ENCODE measurements at regions not wholly inside any gene's neighbourhood (a gene's known extent, or its start where the extent isn't known, plus 50 kb on each side); places are given as distances from the start of the nearest gene placed in this dataset.
"Not testable (repeated sequence)": the region's sequence is repeated elsewhere in the genome, so short reads cannot be mapped to it uniquely, and the experiment has no call there.

GRCh38 chr19:22545751-22546150 is 88.4 kb upstream of the ZNF492 start:
- H3K4me1 Mint-ChIP-seq = no peaks in the 10 kb centered on the region
- H3K27me3 Mint-ChIP-seq = peaks cover 6% of the 10 kb centered on the region
- H3K27ac Mint-ChIP-seq = no peak overlapping the region
- no peak overlapping the region for H3K4me3 Mint-ChIP-seq
- H3K9me3 Mint-ChIP-seq = peaks cover 36 to 67% of the 10 kb centered on the region in 2 donors
- peak; percentile 21 to 38 for DNase-seq
- no peak for ATAC-seq

- Mint-ChIP-seq H3K27me3 (peaks cover 19% of the 10 kb centered on the region), H3K4me3 (no peak overlapping the region), H3K9me3 (peaks cover 29 to 41% of the 10 kb centered on the region in 2 donors), H3K4me1 (no peaks in the 10 kb centered on the region), H3K27ac (no peak overlapping the region)
- no peak for DNase-seq
- no peak for ATAC-seq
Observed at GRCh38 chr19:22533761-22534160, 100.4 kb upstream of the ZNF492 start.

- H3K27ac Mint-ChIP-seq = no peak overlapping the region
- DNase-seq = no peak
- peaks cover 32 to 45% of the 10 kb centered on the region in 2 donors for H3K9me3 Mint-ChIP-seq
- H3K27me3 Mint-ChIP-seq = peaks cover 19% of the 10 kb centered on the region
- no peak for ATAC-seq
- H3K4me3 Mint-ChIP-seq = no peak overlapping the region
- H3K4me1 Mint-ChIP-seq = no peaks in the 10 kb centered on the region
Observed at GRCh38 chr19:22532388-22533300, 101.5 kb upstream of the ZNF492 start.

GRCh38 chr19:22530042-22530441 is 104.1 kb upstream of the ZNF492 start:
- no peak overlapping the region for H3K27ac Mint-ChIP-seq
- H3K4me3 Mint-ChIP-seq = no peak overlapping the region
- H3K4me1 Mint-ChIP-seq = no peaks in the 10 kb centered on the region
- peaks cover 19% of the 10 kb centered on the region for H3K27me3 Mint-ChIP-seq
- DNase-seq (no peak), ATAC-seq (no peak)
- peaks cover 23 to 48% of the 10 kb centered on the region in 2 donors for H3K9me3 Mint-ChIP-seq

GRCh38 chr19:22528956-22529355 is 105.2 kb upstream of the ZNF492 start:
- H3K4me3 Mint-ChIP-seq = no peak overlapping the region
- no peak overlapping the region for H3K27ac Mint-ChIP-seq
- H3K4me1 Mint-ChIP-seq = no peaks in the 10 kb centered on the region
- peaks cover 19% of the 10 kb centered on the region for H3K27me3 Mint-ChIP-seq
- H3K9me3 Mint-ChIP-seq = peaks cover 21 to 48% of the 10 kb centered on the region in 2 donors
- DNase-seq (no peak), ATAC-seq (no peak)

GRCh38 chr19:22527554-22527953 is 105.4 kb upstream of the ZNF98 start:
- no peak for DNase-seq
- no peaks in the 10 kb centered on the region for H3K4me1 Mint-ChIP-seq
- ATAC-seq = no peak
- no peak overlapping the region for H3K27ac Mint-ChIP-seq
- peaks cover 9 to 48% of the 10 kb centered on the region in 2 donors for H3K9me3 Mint-ChIP-seq
- no peak overlapping the region for H3K4me3 Mint-ChIP-seq
- H3K27me3 Mint-ChIP-seq = peaks cover 6% of the 10 kb centered on the region

- DNase-seq (no peak), ATAC-seq (no peak)
- Mint-ChIP-seq H3K4me1 (no peaks in the 10 kb centered on the region), H3K9me3 (peaks cover 11 to 44% of the 10 kb centered on the region in 2 donors), H3K4me3 (no peak overlapping the region), H3K27me3 (no peaks in the 10 kb centered on the region), H3K27ac (no peak overlapping the region)
Observed at GRCh38 chr19:22526661-22527272, 104.6 kb upstream of the ZNF98 start.

GRCh38 chr19:22523940-22524339 is 101.8 kb upstream of the ZNF98 start:
- no peak overlapping the region for H3K27ac Mint-ChIP-seq
- no peaks in the 10 kb centered on the region for H3K27me3 Mint-ChIP-seq
- no peaks in the 10 kb centered on the region for H3K4me1 Mint-ChIP-seq
- ATAC-seq (no peak), DNase-seq (no peak)
- no peak overlapping the region for H3K4me3 Mint-ChIP-seq
- peaks cover 26 to 69% of the 10 kb centered on the region in 2 donors for H3K9me3 Mint-ChIP-seq

- not testable (repeated sequence) for H3K4me3 Mint-ChIP-seq, DNase-seq, H3K4me1 Mint-ChIP-seq, H3K27ac Mint-ChIP-seq, ATAC-seq, H3K27me3 Mint-ChIP-seq
- peaks cover 24 to 67% of the 10 kb centered on the region in 2 donors for H3K9me3 Mint-ChIP-seq
Observed at GRCh38 chr19:22519562-22519961, 97.4 kb upstream of the ZNF98 start.

- no peaks in the 10 kb centered on the region for H3K4me1 Mint-ChIP-seq
- no peak for ATAC-seq
Observed at GRCh38 chr19:22519152-22519551, 97.0 kb upstream of the ZNF98 start.

GRCh38 chr19:22517496-22518411 is 95.6 kb upstream of the ZNF98 start:
- Mint-ChIP-seq H3K27ac (no peak overlapping the region), H3K4me1 (no peaks in the 10 kb centered on the region), H3K9me3 (peaks cover 29 to 66% of the 10 kb centered on the region in 2 donors), H3K4me3 (no peak overlapping the region), H3K27me3 (no peaks in the 10 kb centered on the region)
- DNase-seq = no peak
- no peak for ATAC-seq

More at GRCh38 chr19:22519152-22519551, 97.0 kb upstream of the ZNF98 start:
- peaks cover 24 to 67% of the 10 kb centered on the region in 2 donors for H3K9me3 Mint-ChIP-seq
- no peak overlapping the region for H3K27ac Mint-ChIP-seq
- no peak for DNase-seq
- H3K4me3 Mint-ChIP-seq = no peak overlapping the region
- no peaks in the 10 kb centered on the region for H3K27me3 Mint-ChIP-seq

GRCh38 chr19:22515435-22515834 is 93.3 kb upstream of the ZNF98 start:
- no peaks in the 10 kb centered on the region for H3K27me3 Mint-ChIP-seq
- no peak overlapping the region for H3K4me3 Mint-ChIP-seq
- no peak overlapping the region for H3K27ac Mint-ChIP-seq
- H3K4me1 Mint-ChIP-seq = no peaks in the 10 kb centered on the region
- peaks cover 25 to 64% of the 10 kb centered on the region in 2 donors for H3K9me3 Mint-ChIP-seq
- ATAC-seq (no peak), DNase-seq (no peak)

GRCh38 chr19:22503524-22503923 is 81.4 kb upstream of the ZNF98 start:
- H3K4me3 Mint-ChIP-seq = no peak overlapping the region
- H3K27me3 Mint-ChIP-seq = no peaks in the 10 kb centered on the region
- ATAC-seq (no peak), DNase-seq (no peak)
- no peak overlapping the region for H3K27ac Mint-ChIP-seq
- H3K9me3 Mint-ChIP-seq = peaks cover 21 to 58% of the 10 kb centered on the region in 2 donors
- no peaks in the 10 kb centered on the region for H3K4me1 Mint-ChIP-seq

GRCh38 chr19:22502766-22503165 is 80.6 kb upstream of the ZNF98 start:
- Mint-ChIP-seq H3K27ac (no peak overlapping the region), H3K9me3 (peaks cover 21 to 64% of the 10 kb centered on the region in 2 donors), H3K27me3 (no peaks in the 10 kb centered on the region), H3K4me3 (no peak overlapping the region), H3K4me1 (no peaks in the 10 kb centered on the region)
- DNase-seq (no peak), ATAC-seq (no peak)

- not testable (repeated sequence) for H3K4me3 Mint-ChIP-seq, H3K27me3 Mint-ChIP-seq, H3K27ac Mint-ChIP-seq, DNase-seq, H3K4me1 Mint-ChIP-seq, ATAC-seq
- peaks cover 23 to 68% of the 10 kb centered on the region in 2 donors for H3K9me3 Mint-ChIP-seq
Observed at GRCh38 chr19:22498831-22499430, 76.8 kb upstream of the ZNF98 start.
